HUES64 (cell line): ENCODE measurements at regions not wholly inside any gene's neighbourhood (a gene's known extent, or its start where the extent isn't known, plus 50 kb on each side); places are given as distances from the start of the nearest gene placed in this dataset.
"Not testable (repeated sequence)": the region's sequence is repeated elsewhere in the genome, so short reads cannot be mapped to it uniquely, and the experiment has no call there.

ENCODE experiments used
- H3K27ac ChIP-seq: 2 replicates; pipeline ENCODE4 v1.7.0; 2013; ENCODE audit warnings: low read depth, low read length, inconsistent platforms
- H3K27me3 ChIP-seq: 2 replicates; pipeline ENCODE4 v1.6.1; 2013; ENCODE audit warnings: mild to moderate bottlenecking, low read length; ENCODE audit not compliant: insufficient read depth
- H3K36me3 ChIP-seq: 2 replicates; pipeline ENCODE4 v1.6.1; 2013; ENCODE audit warnings: mild to moderate bottlenecking, low read length; ENCODE audit not compliant: insufficient read depth
- H3K4me1 ChIP-seq: 2 replicates; pipeline ENCODE4 v1.6.1; 2013; ENCODE audit warnings: mild to moderate bottlenecking, low read length, moderate library complexity; ENCODE audit not compliant: insufficient read depth
- H3K4me3 ChIP-seq: 2 replicates; pipeline ENCODE4 v1.5.1; 2013; ENCODE audit warnings: mild to moderate bottlenecking, low read length, moderate library complexity
- H3K9ac ChIP-seq: 2 replicates; pipeline ENCODE4 v1.6.1; 2013; ENCODE audit warnings: mild to moderate bottlenecking, low read depth, low read length
- H3K9me3 ChIP-seq: 2 replicates; pipeline ENCODE4 v1.6.1; 2013; ENCODE audit warnings: low read depth, low read length; ENCODE audit not compliant: insufficient read depth
- WGBS: fragments of 150-250, 120-280 bp; methylation state at CpG from one replicate; pipeline ENCODE4 v1.1.7; 2013; ENCODE audit warnings: missing lambda C conversion rate; 5-methylcytosine and 5-hydroxymethylcytosine counted together

DNA sequence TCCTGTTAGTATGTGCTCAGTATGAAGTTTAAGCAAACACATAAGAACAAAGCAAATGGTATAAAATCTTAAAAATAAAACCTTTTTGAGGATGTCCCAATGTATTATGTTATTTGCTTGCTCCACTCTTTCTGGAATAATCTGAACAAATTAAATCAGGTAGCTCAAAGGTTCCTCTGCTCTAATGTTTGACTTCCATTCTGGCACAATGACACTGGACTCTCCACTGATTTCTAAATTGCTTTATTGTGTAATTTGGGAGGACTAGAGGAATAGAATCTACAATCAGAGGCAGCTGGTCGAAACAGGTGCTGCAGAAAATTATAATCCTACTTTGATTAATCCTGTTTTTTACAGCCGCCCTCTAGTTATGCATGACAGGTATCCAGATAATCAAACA lies 523.7 kb upstream of the FOXG1 start:
- WGBS: 95% methylated on average over 2 of the region's 2 CpGs
- no peaks in the 10 kb centered on the region for H3K27me3 ChIP-seq
- no peak overlapping the region for H3K9ac ChIP-seq
- H3K4me3 ChIP-seq: no peak overlapping the region
- no peak overlapping the region for H3K27ac ChIP-seq
- H3K36me3 ChIP-seq: no peaks in the 10 kb centered on the region
- peaks cover 5% of the 10 kb centered on the region; the same call in 1 of the 2 replicates for H3K9me3 ChIP-seq
- H3K4me1 ChIP-seq: no peaks in the 10 kb centered on the region

DNA sequence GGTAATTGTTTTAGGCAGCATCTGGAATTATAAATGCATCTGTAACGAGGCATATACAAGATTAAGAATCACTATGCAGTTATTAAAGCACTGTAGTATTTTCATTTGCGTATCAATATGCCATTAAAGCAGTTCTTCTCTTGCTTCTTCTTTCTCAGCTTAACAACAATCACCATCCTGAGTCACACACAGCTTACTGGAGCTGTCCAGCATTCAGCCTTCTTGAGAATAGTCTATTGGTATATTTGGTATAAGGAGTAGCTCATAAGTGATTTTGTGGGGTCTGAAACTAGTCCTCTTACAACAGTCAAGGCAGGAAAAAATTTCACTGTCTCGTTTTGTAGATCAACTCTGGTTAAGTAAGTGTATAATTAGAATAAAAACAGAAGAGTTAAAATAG lies 523.0 kb upstream of the FOXG1 start:
- Histone ChIP-seq H3K27ac (no peak overlapping the region), H3K36me3 (no peaks in the 10 kb centered on the region), H3K27me3 (no peaks in the 10 kb centered on the region), H3K9me3 (peaks cover 5% of the 10 kb centered on the region; the same call in 1 of the 2 replicates), H3K4me3 (no peak overlapping the region), H3K9ac (no peak overlapping the region), H3K4me1 (no peaks in the 10 kb centered on the region)
- 87% methylated on average over 3 of the region's 3 CpGs for WGBS

DNA sequence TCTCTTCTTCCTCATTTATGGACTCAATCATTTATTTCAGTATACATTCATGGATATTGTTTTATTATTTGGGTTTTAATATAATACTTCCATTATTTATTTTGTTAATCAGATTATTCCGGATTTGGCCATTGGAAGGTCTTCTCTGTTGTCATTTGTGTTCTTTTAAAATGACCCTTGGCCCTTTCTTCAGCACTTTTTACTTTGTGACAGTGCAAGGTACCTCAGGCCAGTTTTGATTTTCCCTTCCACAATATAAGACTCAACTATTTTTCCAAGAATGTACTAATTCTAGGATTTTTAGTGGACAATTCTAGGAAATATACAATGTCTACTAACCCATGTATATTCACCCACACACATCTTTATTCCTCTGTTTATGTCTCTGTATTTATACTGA lies 521.4 kb upstream of the FOXG1 start:
- no peak overlapping the region for H3K4me3 ChIP-seq
- WGBS: 100% methylated on average over 1 of the region's 1 CpG
- no peaks in the 10 kb centered on the region for H3K4me1 ChIP-seq
- no peak overlapping the region for H3K27ac ChIP-seq
- no peaks in the 10 kb centered on the region for H3K27me3 ChIP-seq
- H3K9ac ChIP-seq: no peak overlapping the region
- no peaks in the 10 kb centered on the region for H3K36me3 ChIP-seq
- no peaks in the 10 kb centered on the region; the same call in 1 of the 2 replicates for H3K9me3 ChIP-seq

DNA sequence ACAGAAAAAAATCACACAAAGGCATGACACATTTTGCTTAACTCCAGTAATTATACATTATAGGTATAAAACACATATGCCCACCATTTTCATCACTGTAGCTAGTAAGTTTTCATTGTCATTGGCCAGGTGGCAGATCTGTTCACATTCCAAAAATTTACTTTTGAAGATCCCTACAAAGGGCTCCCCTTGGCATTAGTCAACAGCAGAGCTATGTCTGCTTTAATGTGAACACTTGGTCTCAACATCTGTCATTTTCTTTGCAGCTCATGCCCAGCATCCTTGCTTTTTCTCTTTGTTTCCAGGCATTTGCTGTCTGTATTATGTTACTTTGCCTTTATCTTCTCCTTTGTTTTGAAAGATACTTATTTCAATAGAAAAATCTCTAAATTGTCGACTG lies 519.1 kb upstream of the FOXG1 start:
- Histone ChIP-seq H3K9ac (no peak overlapping the region), H3K27me3 (no peaks in the 10 kb centered on the region), H3K9me3 (no peaks in the 10 kb centered on the region; the same call in 1 of the 2 replicates), H3K4me1 (no peaks in the 10 kb centered on the region), H3K36me3 (no peaks in the 10 kb centered on the region), H3K4me3 (no peak overlapping the region), H3K27ac (no peak overlapping the region)
- WGBS: no CpG with 5 or more reads among the region's 1 CpG

DNA sequence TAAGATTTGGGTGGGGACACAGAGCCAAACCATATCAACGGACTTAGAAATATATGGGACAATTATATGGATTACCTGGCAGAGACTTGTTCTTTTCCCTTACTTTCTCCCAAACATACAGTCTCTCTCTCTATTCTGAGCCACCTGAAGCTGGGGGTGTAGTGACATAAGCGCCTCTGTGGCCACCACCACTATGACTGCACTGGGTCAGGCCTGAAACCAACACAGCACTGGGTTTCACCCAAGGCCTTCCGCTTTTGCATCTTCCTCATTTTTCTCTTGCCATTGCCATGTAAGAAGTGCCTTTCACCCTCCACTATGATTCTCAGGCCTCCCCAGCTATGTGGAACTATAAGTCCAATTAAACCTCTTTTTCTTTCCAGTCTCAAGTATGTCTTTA lies 514.5 kb upstream of the FOXG1 start:
- not testable (repeated sequence) for H3K9me3 ChIP-seq, H3K9ac ChIP-seq, H3K36me3 ChIP-seq, H3K4me1 ChIP-seq, H3K27ac ChIP-seq, H3K4me3 ChIP-seq, H3K27me3 ChIP-seq
- WGBS: 90% methylated on average over 2 of the region's 3 CpGs

DNA sequence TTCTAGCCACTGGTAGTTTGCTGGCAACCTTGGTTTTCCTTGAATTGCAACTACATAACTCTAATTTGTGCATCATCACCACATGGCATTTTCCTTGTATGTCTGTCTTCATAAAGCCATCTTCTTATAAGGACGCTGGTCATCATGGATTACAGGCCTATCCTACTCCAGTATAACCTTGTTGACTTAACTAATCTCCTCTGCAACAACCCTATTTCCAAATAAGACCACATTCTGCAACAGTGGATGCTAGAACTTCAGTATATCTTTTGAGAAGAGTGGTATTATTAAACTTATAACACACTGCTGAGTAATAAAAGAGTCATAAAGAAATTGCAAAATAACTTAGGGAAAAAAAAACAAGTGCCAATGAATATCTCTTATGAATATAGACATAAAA lies 511.8 kb upstream of the FOXG1 start:
- Histone ChIP-seq H3K27me3 (no peaks in the 10 kb centered on the region), H3K4me1 (no peaks in the 10 kb centered on the region), H3K9me3 (no peaks in the 10 kb centered on the region), H3K4me3 (no peak overlapping the region), H3K36me3 (no peaks in the 10 kb centered on the region), H3K9ac (no peak overlapping the region), H3K27ac (no peak overlapping the region)
- 93% methylated on average over 1 of the region's 1 CpG for WGBS

DNA sequence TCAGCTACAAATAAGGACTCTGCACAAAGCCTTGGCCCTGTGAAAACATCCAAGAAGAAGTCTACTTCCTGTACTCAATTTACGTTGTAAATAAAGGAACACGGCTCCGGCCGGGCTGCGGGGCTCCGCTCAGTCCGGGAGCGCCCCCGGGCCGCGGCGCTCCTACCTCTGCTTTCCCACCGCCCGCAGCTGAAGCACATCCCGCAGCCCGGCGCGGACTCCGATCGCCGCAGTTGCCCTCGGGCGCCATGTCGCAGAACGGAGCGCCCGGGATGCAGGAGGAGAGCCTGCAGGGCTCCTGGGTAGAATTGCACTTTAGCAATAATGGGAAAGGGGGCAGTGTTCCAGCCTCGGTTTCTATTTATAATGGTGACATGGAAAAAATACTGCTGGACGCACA lies 502.3 kb upstream of the FOXG1 start:
- 78% methylated on average over 29 of the region's 29 CpGs for WGBS
- Histone ChIP-seq H3K27ac (no peak overlapping the region), H3K9ac (no peak overlapping the region), H3K9me3 (peaks cover 9% of the 10 kb centered on the region; the same call in 1 of the 2 replicates), H3K4me3 (no peak overlapping the region), H3K27me3 (no peaks in the 10 kb centered on the region), H3K36me3 (no peaks in the 10 kb centered on the region), H3K4me1 (no peaks in the 10 kb centered on the region)

DNA sequence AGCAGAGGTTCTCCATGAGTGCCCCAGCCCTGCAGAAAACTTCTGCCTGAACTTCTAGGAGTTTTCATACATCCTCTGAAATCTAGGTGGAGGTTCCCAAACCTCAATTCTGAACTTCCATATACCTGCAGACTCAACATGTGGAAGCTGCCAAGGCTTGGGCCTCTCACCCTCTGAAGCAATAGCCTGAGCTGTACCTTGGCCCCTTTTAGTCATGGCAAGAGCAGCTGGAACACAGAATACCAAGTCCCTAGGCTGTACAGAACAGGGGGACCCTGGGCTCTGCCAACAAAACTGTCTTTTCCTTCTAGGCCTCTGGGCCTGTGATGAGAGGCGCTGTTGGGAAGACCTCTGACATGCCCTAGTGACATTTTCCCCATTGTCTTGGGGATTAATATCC lies 494.3 kb upstream of the FOXG1 start:
- H3K27ac ChIP-seq: no peak overlapping the region
- 96% methylated on average over 1 of the region's 1 CpG for WGBS
- H3K27me3 ChIP-seq: no peaks in the 10 kb centered on the region
- H3K9ac ChIP-seq: no peak overlapping the region
- no peaks in the 10 kb centered on the region for H3K9me3 ChIP-seq
- H3K36me3 ChIP-seq: no peaks in the 10 kb centered on the region
- H3K4me1 ChIP-seq: no peaks in the 10 kb centered on the region
- H3K4me3 ChIP-seq: no peak overlapping the region

DNA sequence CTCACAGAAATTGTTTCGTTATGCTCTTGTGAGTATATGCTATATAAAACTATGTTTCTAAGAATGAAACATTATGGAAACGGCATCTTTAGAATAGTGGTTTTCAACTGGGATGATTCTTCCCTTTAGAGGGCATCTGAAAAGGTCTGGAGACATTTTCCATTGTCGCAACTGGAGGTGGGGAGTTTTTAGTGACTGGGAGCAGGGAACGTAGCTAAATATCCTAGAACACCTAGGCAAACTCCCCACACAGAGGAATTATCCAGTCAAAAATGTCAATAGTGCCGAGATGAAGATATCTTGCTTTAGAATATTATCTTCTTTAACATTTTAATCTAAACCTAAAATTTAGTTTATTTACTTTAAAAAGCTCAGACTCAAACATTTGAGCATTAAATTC lies 486.1 kb upstream of the FOXG1 start:
- Histone ChIP-seq H3K4me1 (no peaks in the 10 kb centered on the region), H3K9me3 (no peaks in the 10 kb centered on the region)

DNA sequence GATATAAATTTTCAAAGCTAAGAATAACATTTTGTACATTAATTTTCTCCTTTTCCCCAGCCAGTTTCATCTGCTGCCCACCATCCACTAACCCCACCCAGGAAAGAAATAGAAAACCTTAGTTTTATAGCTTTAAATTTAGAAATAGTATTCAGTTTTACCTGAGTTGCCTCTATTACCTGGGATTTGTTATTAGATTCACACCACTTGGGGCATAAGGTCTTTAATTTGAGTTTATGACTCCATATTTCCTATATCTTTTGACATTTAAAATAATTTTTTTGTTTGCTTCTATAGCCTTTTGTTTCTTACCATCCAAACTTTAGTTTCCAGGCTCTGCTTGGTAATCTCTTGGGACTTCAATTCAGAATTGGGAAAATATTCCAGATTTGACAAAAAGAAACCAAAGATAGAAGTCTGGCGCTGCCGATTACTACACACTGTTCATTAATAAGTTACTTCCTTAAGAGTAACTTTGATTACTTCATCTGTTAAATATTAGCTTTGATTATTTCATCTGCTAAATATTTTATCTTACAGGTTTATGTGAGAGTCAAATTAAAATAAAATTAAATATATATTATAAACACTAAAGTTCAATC lies 485.5 kb upstream of the FOXG1 start:
- H3K36me3 ChIP-seq: no peaks in the 10 kb centered on the region
- H3K9me3 ChIP-seq: no peaks in the 10 kb centered on the region
- no CpG with 5 or more reads among the region's 2 CpGs for WGBS
- no peak overlapping the region for H3K9ac ChIP-seq
- H3K4me3 ChIP-seq: no peak overlapping the region
- H3K27me3 ChIP-seq: no peaks in the 10 kb centered on the region
- no peak overlapping the region for H3K27ac ChIP-seq
- no peaks in the 10 kb centered on the region for H3K4me1 ChIP-seq

More for the DNA sequence above, 486.1 kb upstream of the FOXG1 start:
- H3K36me3 ChIP-seq: no peaks in the 10 kb centered on the region
- H3K27ac ChIP-seq: no peak overlapping the region
- no peak overlapping the region for H3K4me3 ChIP-seq
- no peak overlapping the region for H3K9ac ChIP-seq
- H3K27me3 ChIP-seq: no peaks in the 10 kb centered on the region
- 84% methylated on average over 3 of the region's 5 CpGs for WGBS

DNA sequence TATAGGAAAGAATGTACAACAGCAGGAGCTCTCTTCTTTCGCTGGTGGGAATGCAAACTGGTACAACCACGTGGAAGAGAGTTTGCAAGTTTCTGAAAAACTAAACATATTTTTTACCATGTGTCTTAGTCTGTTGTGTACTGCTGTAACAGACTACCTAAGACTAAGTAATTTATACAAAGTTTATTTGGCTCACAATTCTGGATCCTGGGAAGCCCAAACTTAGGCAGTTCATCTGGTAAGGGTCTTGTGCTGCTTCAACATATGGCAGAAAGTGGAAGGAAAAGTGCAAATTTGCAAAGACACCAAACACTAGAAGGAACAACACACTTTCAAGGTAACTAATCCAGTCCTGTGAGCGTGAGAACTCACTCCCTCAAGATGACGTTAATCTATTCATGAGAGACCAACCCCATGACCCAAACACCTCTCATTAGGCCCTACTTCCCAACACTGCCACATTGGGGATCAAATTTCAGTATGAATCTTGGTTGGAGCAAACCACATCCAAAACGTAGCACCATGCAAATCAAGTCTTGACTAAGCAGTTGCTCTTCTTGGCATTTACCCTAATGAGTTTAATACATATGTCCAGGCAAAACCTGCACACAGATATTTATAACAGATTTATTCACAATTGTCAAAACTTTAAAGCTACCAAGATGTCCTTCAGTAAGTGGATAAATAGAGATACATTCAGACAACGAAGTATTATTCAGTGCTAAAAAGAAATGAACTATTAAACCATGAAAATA lies 481.9 kb upstream of the FOXG1 start:
- Histone ChIP-seq H3K36me3 (no peaks in the 10 kb centered on the region), H3K9me3 (no peaks in the 10 kb centered on the region), H3K27me3 (no peaks in the 10 kb centered on the region), H3K4me1 (no peaks in the 10 kb centered on the region), H3K9ac (no peak overlapping the region), H3K4me3 (no peak overlapping the region), H3K27ac (no peak overlapping the region)
- 72% methylated on average over 5 of the region's 6 CpGs for WGBS
